Type B pancreatic cell (in vitro differentiated cells): ENCODE measurements at regions not wholly inside any gene's neighbourhood (a gene's known extent, or its start where the extent isn't known, plus 50 kb on each side); places are given as distances from the start of the nearest gene placed in this dataset.

Experiments
- DNase-seq: peaks from one replicate; pipeline ENCODE4 v3.0.0; 2021; ENCODE audit warnings: mixed read lengths; ENCODE audit not compliant: unreplicated experiment; ENCODE audit errors: extremely low spot score
- H3K27ac Mint-ChIP-seq: 2 replicates; pipeline ENCODE4 v1.8.0; 2021; ENCODE audit warnings: mild to moderate bottlenecking, mixed read lengths
- H3K27me3 Mint-ChIP-seq: 2 replicates; pipeline ENCODE4 v1.8.0; 2021; ENCODE audit warnings: mixed read lengths
- H3K36me3 Mint-ChIP-seq: 2 replicates; pipeline ENCODE4 v1.8.0; 2021; ENCODE audit warnings: mixed read lengths
- H3K4me1 Mint-ChIP-seq: one replicate; pipeline ENCODE4 v1.8.0; 2021; ENCODE audit warnings: mixed read lengths; ENCODE audit not compliant: unreplicated experiment
- H3K4me3 Mint-ChIP-seq: 2 replicates; pipeline ENCODE4 v1.8.0; 2021; ENCODE audit warnings: mild to moderate bottlenecking, mixed read lengths
- H3K9me3 Mint-ChIP-seq: 2 replicates; pipeline ENCODE4 v1.8.0; 2021; ENCODE audit warnings: mixed read lengths
- TF ChIP-seq, protein P1 (sequence below): fragments of 200-600 bp; sonication (generic); conservative IDR thresholded peaks from 2 replicates; pipeline ENCODE4 v1.5.0; 2021; ENCODE audit warnings: antibody characterized with exemption, mild to moderate bottlenecking

- Mint-ChIP-seq H3K36me3 (no peaks in the 10 kb centered on the region), H3K9me3 (no peaks in the 10 kb centered on the region), H3K4me1 (no peaks in the 10 kb centered on the region), H3K4me3 (no peak overlapping the region), H3K27ac (no peak overlapping the region), H3K27me3 (peaks cover 20% of the 10 kb centered on the region)
- DNase-seq, result no peak
- TF ChIP-seq, protein P1, sequence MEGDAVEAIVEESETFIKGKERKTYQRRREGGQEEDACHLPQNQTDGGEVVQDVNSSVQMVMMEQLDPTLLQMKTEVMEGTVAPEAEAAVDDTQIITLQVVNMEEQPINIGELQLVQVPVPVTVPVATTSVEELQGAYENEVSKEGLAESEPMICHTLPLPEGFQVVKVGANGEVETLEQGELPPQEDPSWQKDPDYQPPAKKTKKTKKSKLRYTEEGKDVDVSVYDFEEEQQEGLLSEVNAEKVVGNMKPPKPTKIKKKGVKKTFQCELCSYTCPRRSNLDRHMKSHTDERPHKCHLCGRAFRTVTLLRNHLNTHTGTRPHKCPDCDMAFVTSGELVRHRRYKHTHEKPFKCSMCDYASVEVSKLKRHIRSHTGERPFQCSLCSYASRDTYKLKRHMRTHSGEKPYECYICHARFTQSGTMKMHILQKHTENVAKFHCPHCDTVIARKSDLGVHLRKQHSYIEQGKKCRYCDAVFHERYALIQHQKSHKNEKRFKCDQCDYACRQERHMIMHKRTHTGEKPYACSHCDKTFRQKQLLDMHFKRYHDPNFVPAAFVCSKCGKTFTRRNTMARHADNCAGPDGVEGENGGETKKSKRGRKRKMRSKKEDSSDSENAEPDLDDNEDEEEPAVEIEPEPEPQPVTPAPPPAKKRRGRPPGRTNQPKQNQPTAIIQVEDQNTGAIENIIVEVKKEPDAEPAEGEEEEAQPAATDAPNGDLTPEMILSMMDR, result no peak
These were observed 412.9 kb downstream of the WDR72 start for GRCh38 chr15:53346583-53346982.

GRCh38 chr15:53331328-53332190, 427.9 kb downstream of the WDR72 start:
- no peak overlapping the region for H3K4me3 Mint-ChIP-seq

DNA sequence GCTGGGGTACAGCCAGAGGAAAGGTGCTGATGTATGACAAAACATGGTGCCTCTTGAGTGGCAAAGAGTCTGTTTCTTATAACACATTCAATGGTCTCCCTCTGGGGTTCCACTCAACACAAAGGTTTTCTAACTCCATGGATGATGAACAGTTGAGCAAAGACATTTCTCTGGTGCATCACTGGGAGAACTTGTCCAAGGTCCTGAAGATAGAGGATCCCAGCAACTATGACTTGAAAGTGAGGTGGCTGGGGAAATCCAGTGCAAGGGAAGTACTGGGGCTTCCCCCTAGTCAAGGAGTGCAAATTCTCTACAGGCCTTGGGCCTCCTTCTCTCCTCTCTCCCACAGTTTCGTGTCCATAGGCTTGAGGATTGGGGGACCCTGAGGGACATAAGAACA, 431.1 kb downstream of the WDR72 start:
- DNase-seq, result no peak

More at GRCh38 chr15:53331328-53332190, 427.9 kb downstream of the WDR72 start:
- Mint-ChIP-seq H3K4me1 (peaks cover 11% of the 10 kb centered on the region), H3K27me3 (peaks cover 3% of the 10 kb centered on the region), H3K36me3 (no peaks in the 10 kb centered on the region), H3K9me3 (peaks cover 5% of the 10 kb centered on the region), H3K27ac (no peak overlapping the region)
- TF ChIP-seq, protein P1, result no peak
- DNase-seq, result no peak

DNA sequence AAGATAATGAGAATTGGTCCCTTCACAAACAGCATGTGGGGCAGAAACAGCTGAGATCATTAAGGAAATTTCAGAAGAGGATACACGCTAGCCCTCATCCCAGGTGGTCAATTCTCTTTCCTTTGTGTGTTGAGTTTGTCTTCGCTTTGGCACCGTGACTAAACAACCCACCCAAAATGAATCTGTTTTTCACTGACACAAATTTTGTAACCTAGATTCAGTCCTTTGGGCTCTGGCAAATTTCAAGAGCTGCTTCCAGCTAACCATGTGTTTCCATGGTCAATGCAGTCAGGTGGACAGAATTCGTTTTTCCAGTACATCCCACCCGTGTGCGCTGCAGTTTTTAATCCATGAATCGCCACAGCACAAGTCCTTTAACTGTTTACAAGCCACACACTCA, 435.4 kb downstream of the WDR72 start:
- H3K27ac Mint-ChIP-seq, result no peak overlapping the region
- no peaks in the 10 kb centered on the region for H3K9me3 Mint-ChIP-seq
- DNase-seq, result no peak
- H3K27me3 Mint-ChIP-seq, result peaks cover 16% of the 10 kb centered on the region
- H3K36me3 Mint-ChIP-seq, result no peaks in the 10 kb centered on the region
- TF ChIP-seq, protein P1, result no peak
- peaks cover 9% of the 10 kb centered on the region for H3K4me1 Mint-ChIP-seq
- no peak overlapping the region for H3K4me3 Mint-ChIP-seq

More for the DNA sequence above, 431.1 kb downstream of the WDR72 start:
- Mint-ChIP-seq H3K4me1 (peaks cover 18% of the 10 kb centered on the region), H3K4me3 (no peak overlapping the region), H3K27me3 (peaks cover 8% of the 10 kb centered on the region), H3K27ac (no peak overlapping the region), H3K9me3 (peaks cover 5% of the 10 kb centered on the region), H3K36me3 (no peaks in the 10 kb centered on the region)
- TF ChIP-seq, protein P1, result no peak

DNA sequence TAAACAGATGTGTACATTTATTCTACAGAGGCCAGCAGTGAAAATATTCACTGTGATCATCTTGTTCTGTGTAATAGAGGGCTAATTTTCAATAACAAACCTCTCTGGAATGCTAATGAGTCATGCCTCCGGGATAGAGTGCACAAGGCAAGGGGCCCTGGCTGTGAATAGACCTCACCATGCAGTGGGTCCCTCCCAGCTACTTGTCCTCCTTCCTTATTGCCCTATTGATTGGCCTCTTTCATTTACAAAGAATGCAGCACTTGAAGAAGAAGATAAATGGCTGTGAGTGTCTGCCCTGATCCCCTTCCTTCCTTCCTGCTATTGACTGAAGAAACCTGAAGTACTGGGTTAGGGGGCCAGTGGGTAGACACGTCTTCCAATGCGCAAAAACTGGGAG, 436.3 kb downstream of the WDR72 start:
- H3K4me1 Mint-ChIP-seq, result peaks cover 9% of the 10 kb centered on the region
- H3K36me3 Mint-ChIP-seq, result no peaks in the 10 kb centered on the region
- H3K27ac Mint-ChIP-seq, result no peak overlapping the region
- DNase-seq, result no peak
- TF ChIP-seq, protein P1, result no peak
- H3K9me3 Mint-ChIP-seq, result no peaks in the 10 kb centered on the region
- H3K4me3 Mint-ChIP-seq, result no peak overlapping the region
- peaks cover 25% of the 10 kb centered on the region for H3K27me3 Mint-ChIP-seq
